Fibroblast of mammary gland (primary cell): ENCODE measurements at regions not wholly inside any gene's neighbourhood (a gene's known extent, or its start where the extent isn't known, plus 50 kb on each side); places are given as distances from the start of the nearest gene placed in this dataset.

Source experiments
- DNase-seq: peaks from one replicate; pipeline ENCODE4 v3.0.0-alpha.2; 2010; ENCODE audit warnings: low read depth
- H3K4me3 ChIP-seq: 2 replicates; pipeline ENCODE4 v1.5.1; 2011; ENCODE audit warnings: low read depth, mild to moderate bottlenecking, low read length, moderate library complexity; ENCODE audit not compliant: control insufficient read depth
- CTCF ChIP-seq: conservative IDR thresholded peaks from 2 replicates; pipeline ENCODE4 v1.5.1; 2011; ENCODE audit warnings: low read depth, low read length, inconsistent platforms; ENCODE audit not compliant: control insufficient read depth, insufficient read depth

GRCh38 chr9:95592931-95593330 is 76.2 kb upstream of the PTCH1 start:
- H3K4me3 ChIP-seq, result no peak overlapping the region
- TF ChIP-seq CTCF, result no peak
- DNase-seq, result no peak

GRCh38 chr9:95588724-95589588 is 72.2 kb upstream of the PTCH1 start:
- no peak for TF ChIP-seq CTCF
- DNase-seq, result no peak
- no peak overlapping the region for H3K4me3 ChIP-seq

- no peak for DNase-seq
- no peak for TF ChIP-seq CTCF
- H3K4me3 ChIP-seq, result no peak overlapping the region
These were observed 70.5 kb upstream of the PTCH1 start for GRCh38 chr9:95587021-95587964.

- TF ChIP-seq CTCF, result no peak
- no peak for DNase-seq
These were observed 69.6 kb upstream of the PTCH1 start for GRCh38 chr9:95586326-95586725.

GRCh38 chr9:95585824-95586223 is 69.1 kb upstream of the PTCH1 start:
- TF ChIP-seq CTCF, result no peak
- H3K4me3 ChIP-seq, result no peak overlapping the region
- DNase-seq, result no peak

More at GRCh38 chr9:95586326-95586725, 69.6 kb upstream of the PTCH1 start:
- H3K4me3 ChIP-seq, result no peak overlapping the region

- no peak for TF ChIP-seq CTCF
- H3K4me3 ChIP-seq, result no peak overlapping the region
- no peak for DNase-seq
These were observed 67.4 kb upstream of the PTCH1 start for GRCh38 chr9:95584176-95584575.
